K562 (cell line): ENCODE measurements at regions not wholly inside any gene's neighbourhood (a gene's known extent, or its start where the extent isn't known, plus 50 kb on each side); places are given as distances from the start of the nearest gene placed in this dataset.

Source experiments
- ATAC-seq: fragments of 200-7000 bp; cut with Tn5 transposase; 3 replicates; pipeline ENCODE4 v1.9.1; 2020; ENCODE audit warnings: moderate library complexity
- BruUV-seq: library from RNA; stranded (reverse); fragments of 400-500 nt; replicated peaks from 2 replicates; lab custom pipeline; 2021; lab: Mats Ljungman, UMichigan
- CTCF ChIA-PET: fragments of 300-600 bp; formaldehyde crosslinking; extraction: SDS; loops from one replicate; lab custom pipeline; 2021; ENCODE audit warnings: low intra/inter-chr PET ratio; lab: Yijun Ruan, JAX
- POLR2A ChIA-PET: fragments of 300-600, 350-650 bp; sonication (Branson Sonifier 250); formaldehyde crosslinking; extraction: SDS; loops from one replicate; lab custom pipeline; 2021; ENCODE audit warnings: antibody characterized with exemption, inconsistent platforms; lab: Yijun Ruan, JAX
- DNase-seq, 4 experiments: peaks; one replicate each; pipeline versions ENCODE4 v3.0.0 to v3.0.0-alpha.2; 2011 to 2018; ENCODE audit warnings: low spot score in 3 of 4, mixed read lengths in 3 of 4; ENCODE audit errors: extremely low read depth in 1 of 4
- FAIRE-seq: peaks from 2 replicates; lab custom pipeline; 2011; peaks lifted over from hg19 to GRCh38; lab: Jason Lieb, UNC
- H2AFZ ChIP-seq: 2 replicates; pipeline ENCODE4 v1.6.0; 2011; ENCODE audit warnings: low read depth, low read length, control low read depth, inconsistent platforms
- H3K27ac ChIP-seq: fragments of 200-600 bp; 3 replicates; pipeline ENCODE4 v1.8.0; 2011; ENCODE audit warnings: low read depth, mild to moderate bottlenecking, control low read depth, inconsistent platforms, low read length, moderate library complexity, mixed read lengths; ENCODE audit errors: extremely low read depth
- H3K27me3 ChIP-seq, 2 experiments: fragments of 300-600 bp in 1 of 2; 2 replicates in 1 of 2; 3 replicates in 1 of 2; pipeline versions ENCODE4 v1.6.0 to v1.8.0; 2011; ENCODE audit warnings: inconsistent platforms in 2 of 2, low read length in 2 of 2, mild to moderate bottlenecking in 1 of 2, mixed read lengths in 1 of 2, moderate library complexity in 1 of 2; ENCODE audit not compliant: control insufficient read depth in 2 of 2, insufficient read depth in 2 of 2
- H3K36me3 ChIP-seq: fragments of 300-600 bp; 3 replicates; pipeline ENCODE4 v1.8.0; 2011; ENCODE audit warnings: mild to moderate bottlenecking, low read length, inconsistent platforms; ENCODE audit not compliant: control insufficient read depth, insufficient read depth
- H3K4me1 ChIP-seq, 2 experiments: fragments of 200-600 bp in 1 of 2; replicated peaks in 1 of 2; 2 replicates in 1 of 2; 3 replicates in 1 of 2; pipeline versions ENCODE4 v1.5.1 to v1.8.0; 2011; ENCODE audit warnings: inconsistent platforms in 2 of 2, low read length in 2 of 2, mild to moderate bottlenecking in 1 of 2, mixed read lengths in 1 of 2, moderate library complexity in 1 of 2; ENCODE audit not compliant: control insufficient read depth in 2 of 2, insufficient read depth in 2 of 2
- H3K4me2 ChIP-seq: 2 replicates; pipeline ENCODE4 v1.6.1; 2011; ENCODE audit warnings: low read length, control low read depth, inconsistent platforms, mixed read lengths; ENCODE audit not compliant: insufficient read depth
- H3K4me3 ChIP-seq: fragments of 200-600 bp; sonication (generic), shearing (Covaris generic); 2 replicates; pipeline ENCODE4 v1.5.1; 2016; ENCODE audit warnings: control low read depth, inconsistent platforms
- H3K79me2 ChIP-seq: fragments of 200-600 bp; 3 replicates; pipeline ENCODE4 v1.8.0; 2011; ENCODE audit warnings: low read length, inconsistent platforms; ENCODE audit not compliant: control insufficient read depth, insufficient read depth
- H3K9ac ChIP-seq, 2 experiments: 2 replicates each; pipeline versions ENCODE4 v1.6.0 to v1.6.1; 2011; ENCODE audit warnings: low read depth in 2 of 2, low read length in 2 of 2, control low read depth in 1 of 2, inconsistent platforms in 1 of 2, mild to moderate bottlenecking in 1 of 2, mixed read lengths in 1 of 2; ENCODE audit not compliant: insufficient read depth in 1 of 2
- H3K9me1 ChIP-seq: one replicate; pipeline ENCODE4 v1.6.0; 2011; ENCODE audit warnings: inconsistent platforms, mild to moderate bottlenecking, low read length, moderate library complexity; ENCODE audit not compliant: control insufficient read depth, insufficient read depth
- H3K9me3 ChIP-seq: replicated peaks from 2 replicates; pipeline ENCODE4 v1.5.1; 2011; ENCODE audit warnings: low read depth, low read length, inconsistent platforms; ENCODE audit not compliant: control insufficient read depth, insufficient read depth
- H4K20me1 ChIP-seq: replicated peaks from 2 replicates; pipeline ENCODE4 v1.6.1; 2011; ENCODE audit warnings: low read length, inconsistent platforms, mixed read lengths; ENCODE audit not compliant: control insufficient read depth, insufficient read depth
- ARID1B ChIP-seq: fragments of 450-650 bp; IDR thresholded peaks from 2 replicates; pipeline ENCODE4 v1.6.1; 2016; ENCODE audit warnings: antibody characterized with exemption, mild to moderate bottlenecking, inconsistent platforms
- CEBPB ChIP-seq: fragments of 450-650 bp; IDR thresholded peaks from 2 replicates; pipeline ENCODE4 v1.6.1; 2016; ENCODE audit warnings: missing genetic modification characterization, missing compliant biosample characterization
- DDX20 ChIP-seq: fragments of 450-650 bp; IDR thresholded peaks from 2 replicates; pipeline ENCODE4 v1.6.1; 2016; ENCODE audit warnings: missing genetic modification characterization, low read depth, mild to moderate bottlenecking, missing compliant biosample characterization, moderate library complexity
- EP300 ChIP-seq: IDR thresholded peaks from 2 replicates; pipeline ENCODE4 v1.6.1; 2012; ENCODE audit warnings: low read length, improper control_type of control experiment
- MTA2 ChIP-seq: fragments of 450-650 bp; IDR thresholded peaks from 2 replicates; pipeline ENCODE4 v1.6.1; 2016; ENCODE audit warnings: low read depth
- NCOA2 ChIP-seq, 2 experiments: fragments of 450-650 bp; IDR thresholded peaks; 2 replicates each; pipeline ENCODE4 v1.6.1; 2018; ENCODE audit warnings: mild to moderate bottlenecking in 2 of 2, moderate library complexity in 1 of 2; ENCODE audit not compliant: partially characterized antibody in 2 of 2
- PHF8 ChIP-seq: fragments of 200-600 bp; sonication (generic); IDR thresholded peaks from 2 replicates; pipeline ENCODE4 v1.6.1; 2012; ENCODE audit warnings: mixed run types, mild to moderate bottlenecking, inconsistent platforms, low read length, moderate library complexity, borderline replicate concordance
- RBM34 ChIP-seq: fragments of 200-400 bp; formaldehyde crosslinking; IDR thresholded peaks from 2 replicates; pipeline ENCODE4 v1.6.1; 2018; ENCODE audit warnings: low read length, borderline replicate concordance; ENCODE audit not compliant: insufficient read depth
- SMAD4 ChIP-seq: fragments of 250-450 bp; sonication (Bioruptor Pico); conservative IDR thresholded peaks from 2 replicates; pipeline ENCODE4 v1.8.0; 2021; ENCODE audit warnings: inconsistent platforms, mild to moderate bottlenecking, moderate library complexity
- STAT5A ChIP-seq: IDR thresholded peaks from 2 replicates; pipeline ENCODE4 v1.6.1; 2012; ENCODE audit warnings: low read length, inconsistent platforms, borderline replicate concordance
- ZEB2 ChIP-seq: fragments of 450-650 bp; IDR thresholded peaks from 2 replicates; pipeline ENCODE4 v1.6.1; 2016
- ZNF212 ChIP-seq: fragments of 450-650 bp; formaldehyde crosslinking; IDR thresholded peaks from 2 replicates; pipeline ENCODE4 v1.4.0; 2020; ENCODE audit warnings: mild to moderate bottlenecking
- ZNF41 ChIP-seq: fragments of 250-450 bp; sonication (Bioruptor Pico); conservative IDR thresholded peaks from 2 replicates; pipeline ENCODE4 v1.4.0; 2020; ENCODE audit warnings: mild to moderate bottlenecking
- WGBS: fragments of 100-300 bp; shearing (Covaris generic); methylation state at CpG from one replicate; pipeline ENCODE4 v1.1.6; 2016; ENCODE audit warnings: low coverage, mixed read lengths; ENCODE audit not compliant: insufficient coverage; ENCODE audit errors: missing lambda C conversion rate; 5-methylcytosine and 5-hydroxymethylcytosine counted together
- in situ Hi-C: fragments of 300-500 bp; cut with MboI; formaldehyde crosslinking; loops from 4 replicates; pipeline ENCODE4 v1.15.0; 2018; ENCODE audit warnings: inconsistent platforms, mixed read lengths
- intact Hi-C: fragments of 100-400 bp; cut with micrococcal nuclease; formaldehyde crosslinking; loops from 2 replicates; pipeline ENCODE4 v1.14.2; 2022
- TF ChIP-seq, protein P1 (sequence below): sonication (generic); formaldehyde crosslinking; IDR thresholded peaks from 2 replicates; pipeline ENCODE4 v1.8.0; 2023; ENCODE audit warnings: mild to moderate bottlenecking, missing genetic modification reagents
- TF ChIP-seq, protein P2 (sequence below): sonication (generic); formaldehyde crosslinking; IDR thresholded peaks from 2 replicates; pipeline ENCODE4 v1.8.1; 2022; ENCODE audit warnings: missing genetic modification reagents
- TF ChIP-seq, protein P3 (sequence below): fragments of 250-450 bp; sonication (Bioruptor Pico); IDR thresholded peaks from 2 replicates; pipeline ENCODE4 v1.5.0; 2022; ENCODE audit warnings: mild to moderate bottlenecking
- TF ChIP-seq, protein P4 (sequence below), 2 experiments: fragments of 450-650 bp in 1 of 2; sonication (generic) in 1 of 2; formaldehyde crosslinking in 1 of 2; IDR thresholded peaks in 1 of 2; conservative IDR thresholded peaks in 1 of 2; 2 replicates each; pipeline versions ENCODE4 v1.6.1 to v1.8.1; 2016 to 2023; ENCODE audit warnings: mild to moderate bottlenecking in 2 of 2, moderate library complexity in 2 of 2, inconsistent platforms in 1 of 2, missing genetic modification reagents in 1 of 2

DNA sequence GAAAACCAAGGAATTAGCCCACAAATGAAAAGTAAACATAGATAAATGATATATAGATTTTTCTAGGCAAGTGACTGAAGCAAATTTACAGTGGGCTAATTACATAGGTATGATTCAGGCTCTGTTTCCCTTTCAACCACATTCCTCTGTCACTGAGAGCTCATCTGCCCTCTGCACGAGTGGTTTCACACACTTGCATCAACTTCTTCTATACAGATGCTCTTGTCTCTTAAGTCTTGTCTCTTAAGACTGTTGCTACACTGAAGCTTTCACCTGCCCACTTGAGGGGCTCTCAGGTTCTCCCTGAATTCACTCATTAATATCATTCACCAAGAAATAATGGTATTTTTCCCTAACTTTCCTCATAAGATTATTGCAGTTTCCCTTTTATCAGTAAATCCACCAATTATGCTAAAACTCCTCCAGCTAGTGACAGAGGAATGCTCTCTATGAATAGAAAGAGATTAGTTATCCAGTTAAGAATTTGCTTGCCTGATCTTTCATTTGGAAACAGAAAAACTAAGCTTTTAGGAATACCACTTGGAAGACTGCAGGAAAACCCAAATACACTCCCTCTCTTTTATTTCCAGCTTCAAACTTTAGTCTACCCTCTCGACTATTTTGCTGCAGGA lies 95.7 kb downstream of the ELAPOR2 start:
- no peaks in the 10 kb centered on the region for H3K9me1 ChIP-seq
- in situ Hi-C loops (no loop called here), intact Hi-C loops (no loop called here)
- peak; percentile 69 for ATAC-seq
- H3K9ac ChIP-seq: no peak overlapping the region
- H3K4me3 ChIP-seq: no peak overlapping the region
- BruUV-seq: no TSS peak
- no peak overlapping the region for H2AFZ ChIP-seq
- H3K36me3 ChIP-seq: no peaks in the 10 kb centered on the region
- CTCF ChIA-PET: no interaction called here
- H3K27ac ChIP-seq: no peak overlapping the region
- H3K4me1 ChIP-seq: peaks cover 0 to 20% of the 10 kb centered on the region in 2 experiments; a peak in 2 of 5 replicates
- no peak overlapping the region for H3K4me2 ChIP-seq
- FAIRE-seq: no peak
- H3K27me3 ChIP-seq: no peaks in the 10 kb centered on the region
- 18% methylated on average over 2 of the region's 2 CpGs for WGBS
- POLR2A ChIA-PET: interaction anchor here (0.7 to 1.4 kb wide), 3 partner anchors 9 to 32 kb away, joined by 3 to 4 read pairs (median 3); no protein-coding TSS in a partner anchor
- peaks cover 19% of the 10 kb centered on the region; the same call in 2 of the 3 replicates for H3K79me2 ChIP-seq
- no peak for DNase-seq
- H3K9me3 ChIP-seq: no peaks in the 10 kb centered on the region
- H4K20me1 ChIP-seq: peaks cover 7% of the 10 kb centered on the region; the same call in 1 of the 2 replicates
- TF ChIP-seq DDX20 (tag): no peak
- TF ChIP-seq, protein P1, sequence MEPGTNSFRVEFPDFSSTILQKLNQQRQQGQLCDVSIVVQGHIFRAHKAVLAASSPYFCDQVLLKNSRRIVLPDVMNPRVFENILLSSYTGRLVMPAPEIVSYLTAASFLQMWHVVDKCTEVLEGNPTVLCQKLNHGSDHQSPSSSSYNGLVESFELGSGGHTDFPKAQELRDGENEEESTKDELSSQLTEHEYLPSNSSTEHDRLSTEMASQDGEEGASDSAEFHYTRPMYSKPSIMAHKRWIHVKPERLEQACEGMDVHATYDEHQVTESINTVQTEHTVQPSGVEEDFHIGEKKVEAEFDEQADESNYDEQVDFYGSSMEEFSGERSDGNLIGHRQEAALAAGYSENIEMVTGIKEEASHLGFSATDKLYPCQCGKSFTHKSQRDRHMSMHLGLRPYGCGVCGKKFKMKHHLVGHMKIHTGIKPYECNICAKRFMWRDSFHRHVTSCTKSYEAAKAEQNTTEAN (CRISPR knock-in tag): no peak
- no peak for TF ChIP-seq PHF8
- TF ChIP-seq SMAD4 (CRISPR knock-in tag): 0 out of 2 replicates have a peak, but pooled peaks have one; percentile 34
- no peak for TF ChIP-seq ZNF41 (CRISPR knock-in tag)
- TF ChIP-seq CEBPB (tag): no peak
- TF ChIP-seq, protein P2, sequence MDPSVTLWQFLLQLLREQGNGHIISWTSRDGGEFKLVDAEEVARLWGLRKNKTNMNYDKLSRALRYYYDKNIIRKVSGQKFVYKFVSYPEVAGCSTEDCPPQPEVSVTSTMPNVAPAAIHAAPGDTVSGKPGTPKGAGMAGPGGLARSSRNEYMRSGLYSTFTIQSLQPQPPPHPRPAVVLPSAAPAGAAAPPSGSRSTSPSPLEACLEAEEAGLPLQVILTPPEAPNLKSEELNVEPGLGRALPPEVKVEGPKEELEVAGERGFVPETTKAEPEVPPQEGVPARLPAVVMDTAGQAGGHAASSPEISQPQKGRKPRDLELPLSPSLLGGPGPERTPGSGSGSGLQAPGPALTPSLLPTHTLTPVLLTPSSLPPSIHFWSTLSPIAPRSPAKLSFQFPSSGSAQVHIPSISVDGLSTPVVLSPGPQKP: no peak
- TF ChIP-seq, protein P3, sequence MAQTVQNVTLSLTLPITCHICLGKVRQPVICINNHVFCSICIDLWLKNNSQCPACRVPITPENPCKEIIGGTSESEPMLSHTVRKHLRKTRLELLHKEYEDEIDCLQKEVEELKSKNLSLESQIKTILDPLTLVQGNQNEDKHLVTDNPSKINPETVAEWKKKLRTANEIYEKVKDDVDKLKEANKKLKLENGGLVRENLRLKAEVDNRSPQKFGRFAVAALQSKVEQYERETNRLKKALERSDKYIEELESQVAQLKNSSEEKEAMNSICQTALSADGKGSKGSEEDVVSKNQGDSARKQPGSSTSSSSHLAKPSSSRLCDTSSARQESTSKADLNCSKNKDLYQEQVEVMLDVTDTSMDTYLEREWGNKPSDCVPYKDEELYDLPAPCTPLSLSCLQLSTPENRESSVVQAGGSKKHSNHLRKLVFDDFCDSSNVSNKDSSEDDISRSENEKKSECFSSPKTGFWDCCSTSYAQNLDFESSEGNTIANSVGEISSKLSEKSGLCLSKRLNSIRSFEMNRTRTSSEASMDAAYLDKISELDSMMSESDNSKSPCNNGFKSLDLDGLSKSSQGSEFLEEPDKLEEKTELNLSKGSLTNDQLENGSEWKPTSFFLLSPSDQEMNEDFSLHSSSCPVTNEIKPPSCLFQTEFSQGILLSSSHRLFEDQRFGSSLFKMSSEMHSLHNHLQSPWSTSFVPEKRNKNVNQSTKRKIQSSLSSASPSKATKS (CRISPR knock-in tag): no peak
- no peak for TF ChIP-seq NCOA2 (IDR thresholded peaks at IDR 0.05; ENCODE audit: partially characterized antibody in 2 of 2)
- no peak for TF ChIP-seq ZNF212
- TF ChIP-seq EP300: peak; percentile 5; the same call in 1 of the 2 replicates
- TF ChIP-seq ZEB2: no peak
- TF ChIP-seq, protein P4, sequence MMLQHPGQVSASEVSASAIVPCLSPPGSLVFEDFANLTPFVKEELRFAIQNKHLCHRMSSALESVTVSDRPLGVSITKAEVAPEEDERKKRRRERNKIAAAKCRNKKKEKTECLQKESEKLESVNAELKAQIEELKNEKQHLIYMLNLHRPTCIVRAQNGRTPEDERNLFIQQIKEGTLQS (IDR thresholded peaks at IDR 0.05): peak; percentile 55; the same call in 1 of the 2 replicates
- TF ChIP-seq, protein P4 (CRISPR knock-in tag; conservative IDR thresholded peaks at IDR 0.05): no peak
- no peak for TF ChIP-seq STAT5A
- 0 out of 2 replicates have a peak, but pooled peaks have one; percentile 19 for TF ChIP-seq ARID1B
- TF ChIP-seq RBM34: no peak
- TF ChIP-seq MTA2: no peak
